ENCODE measurements at regions not wholly inside any gene's neighbourhood (a gene's known extent, or its start where the extent isn't known, plus 50 kb on each side); places are given as distances from the start of the nearest gene placed in this dataset.
"Not testable (repeated sequence)": the region's sequence is repeated elsewhere in the genome, so short reads cannot be mapped to it uniquely, and the experiment has no call there.

DNA sequence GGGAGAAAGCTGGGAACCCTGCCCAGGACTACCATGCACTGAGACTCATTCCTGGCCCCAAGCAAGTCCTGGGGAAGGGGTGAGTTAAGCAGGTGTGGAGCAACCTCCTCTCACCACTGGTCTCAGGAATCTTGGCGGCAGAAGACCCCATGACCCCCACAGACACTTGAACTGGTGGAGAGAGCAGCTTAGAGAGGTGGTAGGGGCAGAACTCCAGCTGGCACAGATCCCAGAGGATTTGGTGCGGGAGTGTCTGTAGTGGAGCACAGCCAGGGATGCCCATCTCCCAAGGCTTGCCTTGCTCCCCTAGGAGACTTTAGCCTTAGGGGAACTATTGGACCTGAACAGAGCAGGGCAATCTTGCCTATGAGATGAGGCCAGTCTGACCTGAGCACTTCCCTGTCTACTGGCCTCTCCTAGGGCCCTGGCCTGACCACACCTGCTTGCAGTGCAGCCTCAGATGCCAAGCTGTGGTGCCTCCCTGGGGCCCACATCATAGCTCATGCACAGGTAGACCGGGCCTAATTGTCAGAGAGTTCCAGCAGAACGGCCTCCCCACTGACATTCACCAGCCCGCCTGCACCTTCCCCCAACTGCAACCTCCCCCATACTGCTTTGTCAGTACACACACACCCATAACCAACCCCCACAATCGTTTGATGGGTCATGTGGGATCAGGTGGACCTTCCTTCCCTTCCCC, 78.0 kb downstream of the NAA11 start:
- no peak overlapping the region for H3K4me3 Mint-ChIP-seq
- TF ChIP-seq, protein P1, sequence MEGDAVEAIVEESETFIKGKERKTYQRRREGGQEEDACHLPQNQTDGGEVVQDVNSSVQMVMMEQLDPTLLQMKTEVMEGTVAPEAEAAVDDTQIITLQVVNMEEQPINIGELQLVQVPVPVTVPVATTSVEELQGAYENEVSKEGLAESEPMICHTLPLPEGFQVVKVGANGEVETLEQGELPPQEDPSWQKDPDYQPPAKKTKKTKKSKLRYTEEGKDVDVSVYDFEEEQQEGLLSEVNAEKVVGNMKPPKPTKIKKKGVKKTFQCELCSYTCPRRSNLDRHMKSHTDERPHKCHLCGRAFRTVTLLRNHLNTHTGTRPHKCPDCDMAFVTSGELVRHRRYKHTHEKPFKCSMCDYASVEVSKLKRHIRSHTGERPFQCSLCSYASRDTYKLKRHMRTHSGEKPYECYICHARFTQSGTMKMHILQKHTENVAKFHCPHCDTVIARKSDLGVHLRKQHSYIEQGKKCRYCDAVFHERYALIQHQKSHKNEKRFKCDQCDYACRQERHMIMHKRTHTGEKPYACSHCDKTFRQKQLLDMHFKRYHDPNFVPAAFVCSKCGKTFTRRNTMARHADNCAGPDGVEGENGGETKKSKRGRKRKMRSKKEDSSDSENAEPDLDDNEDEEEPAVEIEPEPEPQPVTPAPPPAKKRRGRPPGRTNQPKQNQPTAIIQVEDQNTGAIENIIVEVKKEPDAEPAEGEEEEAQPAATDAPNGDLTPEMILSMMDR (conservative IDR thresholded peaks at IDR 0.05): no peak
- H3K9me3 Mint-ChIP-seq: peaks cover 6% of the 10 kb centered on the region
- H3K36me3 Mint-ChIP-seq (ENCODE audit: low read depth): no peaks in the 10 kb centered on the region
- no peaks in the 10 kb centered on the region for H3K4me1 Mint-ChIP-seq
- H3K27me3 Mint-ChIP-seq (ENCODE audit: low read depth): no peaks in the 10 kb centered on the region
- H3K27ac Mint-ChIP-seq (ENCODE audit: unreplicated experiment): no peak overlapping the region
- no peak for DNase-seq (ENCODE audit: low read depth, low spot score)

DNA sequence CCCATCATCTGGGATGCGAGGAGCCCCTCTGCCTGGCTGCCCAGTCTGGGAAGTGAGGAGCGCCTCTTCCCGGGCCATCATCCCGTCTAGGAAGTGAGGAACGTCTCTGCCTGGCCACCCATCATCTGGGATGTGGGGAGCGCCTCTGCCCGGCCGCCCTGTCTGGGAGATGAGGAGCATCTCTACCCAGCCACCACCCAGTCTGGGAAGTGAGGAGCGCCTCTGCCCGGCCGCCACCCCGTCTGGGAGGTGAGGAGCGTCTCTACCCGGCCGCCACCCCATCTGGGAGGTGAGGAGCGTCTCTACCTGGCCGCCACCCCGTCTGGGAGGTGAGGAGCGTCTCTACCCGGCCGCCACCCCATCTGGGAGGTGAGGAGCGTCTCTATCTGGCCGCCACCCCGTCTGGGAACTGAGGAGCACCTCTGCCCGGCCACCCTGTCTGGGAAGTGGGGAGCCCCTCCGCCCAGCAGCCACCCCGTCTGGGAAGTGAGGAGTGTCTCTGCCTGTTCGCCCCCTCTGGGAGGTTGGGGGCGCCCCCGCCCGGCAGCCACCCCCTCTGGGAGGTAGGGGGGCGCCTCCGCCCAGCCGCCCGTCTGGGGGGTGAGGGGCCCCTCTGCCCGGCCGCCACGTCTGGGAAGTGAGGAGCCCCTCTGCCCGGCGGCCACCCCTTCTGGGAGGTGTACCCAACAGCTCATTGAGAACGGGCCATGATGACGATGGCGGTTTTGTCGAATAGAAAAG, 80.5 kb downstream of the NAA11 start:
- not testable (repeated sequence) for DNase-seq (ENCODE audit: low read depth, low spot score); H3K4me1 Mint-ChIP-seq; H3K36me3 Mint-ChIP-seq (ENCODE audit: low read depth); H3K9me3 Mint-ChIP-seq; H3K27ac Mint-ChIP-seq (ENCODE audit: unreplicated experiment); H3K4me3 Mint-ChIP-seq; H3K27me3 Mint-ChIP-seq (ENCODE audit: low read depth)

DNA sequence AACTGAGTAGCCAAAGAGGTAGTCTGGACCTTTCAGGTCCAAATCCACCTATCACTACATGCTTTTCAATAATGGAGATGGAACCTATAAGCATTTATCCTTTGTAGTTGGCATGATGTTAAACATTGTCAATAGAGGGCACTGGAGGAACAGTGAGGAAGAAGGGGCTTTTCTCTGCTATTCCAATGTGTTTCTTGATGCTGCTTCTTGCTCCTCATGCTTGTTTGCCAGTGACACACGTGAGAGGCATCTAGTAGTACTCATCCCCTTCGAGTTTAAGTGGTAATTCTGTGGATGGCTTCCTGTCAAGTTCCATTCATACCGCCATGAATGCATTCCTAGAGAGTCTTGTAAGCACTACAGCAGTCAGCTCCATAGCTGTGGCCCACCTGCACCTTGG, 84.0 kb downstream of the NAA11 start:
- Mint-ChIP-seq H3K27me3 (ENCODE audit: low read depth) (no peaks in the 10 kb centered on the region), H3K4me1 (peaks cover 17% of the 10 kb centered on the region), H3K9me3 (no peaks in the 10 kb centered on the region), H3K36me3 (ENCODE audit: low read depth) (peaks cover 2% of the 10 kb centered on the region), H3K4me3 (no peak overlapping the region), H3K27ac (ENCODE audit: unreplicated experiment) (no peak overlapping the region)
- TF ChIP-seq, protein P1 (conservative IDR thresholded peaks at IDR 0.05): no peak
- no peak for DNase-seq (ENCODE audit: low read depth, low spot score)

DNA sequence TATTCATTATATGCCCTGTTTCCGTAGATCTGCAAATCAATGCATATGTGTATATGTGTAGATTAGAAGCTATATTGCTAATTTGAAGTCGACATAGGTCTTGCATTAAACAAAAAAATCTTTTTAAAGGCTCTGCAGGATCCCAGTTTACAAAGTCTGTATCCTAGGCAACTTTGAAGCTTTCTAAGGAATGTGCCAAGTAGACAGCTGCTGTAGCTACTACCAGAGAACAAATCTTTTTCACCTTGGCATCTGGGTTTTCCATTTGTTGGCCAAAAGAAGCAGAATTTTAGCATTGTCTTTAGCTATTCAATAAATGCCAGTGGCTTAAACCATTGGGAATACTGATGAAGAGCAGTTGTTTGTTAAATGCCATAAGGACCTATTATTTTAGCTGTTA, 88.0 kb downstream of the NAA11 start:
- peaks cover 21% of the 10 kb centered on the region for H3K4me1 Mint-ChIP-seq
- H3K9me3 Mint-ChIP-seq: no peaks in the 10 kb centered on the region
- peak overlapping the region; percentile 67 for H3K27ac Mint-ChIP-seq (ENCODE audit: unreplicated experiment)
- peaks cover 2% of the 10 kb centered on the region for H3K36me3 Mint-ChIP-seq (ENCODE audit: low read depth)
- H3K4me3 Mint-ChIP-seq: no peak overlapping the region
- DNase-seq (ENCODE audit: low read depth, low spot score): no peak
- TF ChIP-seq, protein P1 (conservative IDR thresholded peaks at IDR 0.05): no peak
- no peaks in the 10 kb centered on the region for H3K27me3 Mint-ChIP-seq (ENCODE audit: low read depth)

DNA sequence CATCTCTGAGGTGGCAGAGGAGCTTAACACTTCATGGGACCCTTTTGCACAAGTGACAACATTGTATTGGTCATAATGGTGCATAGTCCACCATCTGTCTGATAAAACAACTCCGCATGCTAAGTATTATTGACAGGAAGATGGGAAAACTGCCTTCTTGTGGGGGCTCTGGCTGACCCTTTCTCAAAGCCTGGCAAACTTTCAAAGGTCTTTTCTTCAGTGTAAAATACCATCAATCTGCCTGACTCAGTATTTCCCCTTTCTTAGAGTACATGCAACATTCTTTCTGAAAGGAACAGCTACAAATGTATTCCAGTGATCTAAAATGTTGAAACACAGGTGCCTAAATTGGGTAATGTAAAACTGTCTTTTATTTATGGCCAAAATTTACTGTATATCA, 89.1 kb downstream of the NAA11 start:
- no peak overlapping the region for H3K4me3 Mint-ChIP-seq
- no peaks in the 10 kb centered on the region for H3K9me3 Mint-ChIP-seq
- H3K4me1 Mint-ChIP-seq: peaks cover 21% of the 10 kb centered on the region
- peaks cover 2% of the 10 kb centered on the region for H3K36me3 Mint-ChIP-seq (ENCODE audit: low read depth)
- no peak overlapping the region for H3K27ac Mint-ChIP-seq (ENCODE audit: unreplicated experiment)
- TF ChIP-seq, protein P1 (conservative IDR thresholded peaks at IDR 0.05): no peak
- DNase-seq (ENCODE audit: low read depth, low spot score): no peak
- H3K27me3 Mint-ChIP-seq (ENCODE audit: low read depth): no peaks in the 10 kb centered on the region

DNA sequence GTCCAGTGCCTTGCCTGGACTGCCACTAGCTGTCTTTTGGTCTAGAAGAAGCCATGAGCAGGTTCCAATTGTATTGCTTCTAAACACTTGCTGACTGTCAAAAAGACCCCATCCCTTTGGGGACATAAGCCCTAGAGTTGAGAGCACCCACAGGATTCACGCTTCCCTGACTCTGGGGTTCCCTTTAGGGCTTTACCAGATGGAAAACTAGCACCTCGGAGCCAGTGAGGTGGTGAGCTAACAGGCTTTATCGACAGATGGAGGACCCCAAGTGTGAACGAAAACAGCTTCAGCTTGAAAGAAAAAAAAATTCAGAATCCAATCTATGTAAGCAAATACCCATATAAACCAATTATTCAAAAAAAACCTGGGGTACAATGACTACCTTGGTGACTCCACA, 90.8 kb downstream of the NAA11 start:
- TF ChIP-seq, protein P1 (conservative IDR thresholded peaks at IDR 0.05): no peak
- H3K4me1 Mint-ChIP-seq: peaks cover 21% of the 10 kb centered on the region
- no peak for DNase-seq (ENCODE audit: low read depth, low spot score)
- H3K27me3 Mint-ChIP-seq (ENCODE audit: low read depth): no peaks in the 10 kb centered on the region
- H3K36me3 Mint-ChIP-seq (ENCODE audit: low read depth): peaks cover 2% of the 10 kb centered on the region
- no peak overlapping the region for H3K27ac Mint-ChIP-seq (ENCODE audit: unreplicated experiment)
- H3K4me3 Mint-ChIP-seq: no peak overlapping the region
- no peaks in the 10 kb centered on the region for H3K9me3 Mint-ChIP-seq

All from neural crest cell (in vitro differentiated cells).